Kidney (tissue), 13 donors: ENCODE measurements at regions not wholly inside any gene's neighbourhood (a gene's known extent, or its start where the extent isn't known, plus 50 kb on each side); places are given as distances from the start of the nearest gene placed in this dataset.
"Not testable (repeated sequence)": the region's sequence is repeated elsewhere in the genome, so short reads cannot be mapped to it uniquely, and the experiment has no call there.

Experiments
- DNase-seq, 5 donors: peaks; one replicate each; pipeline ENCODE4 v3.0.0-alpha.2; 2013 to 2020
- FAIRE-seq: peaks from 2 replicates; lab custom pipeline; 2012; peaks lifted over from hg19 to GRCh38; lab: Jason Lieb, UNC
- H3K27ac ChIP-seq, 2 donors: one replicate each; pipeline ENCODE4 v1.7.0; 2013; ENCODE audit warnings: low read depth in 2 of 2, low read length in 2 of 2, inconsistent platforms in 1 of 2
- H3K27me3 ChIP-seq: one replicate; pipeline ENCODE4 v1.7.1; 2013; ENCODE audit warnings: low read length, inconsistent platforms; ENCODE audit not compliant: control insufficient read depth, insufficient read depth
- H3K36me3 ChIP-seq, 3 donors: one replicate each; pipeline versions ENCODE4 v1.7.0 to v1.7.1; 2013; ENCODE audit warnings: low read length in 3 of 3, control low read depth in 1 of 3, inconsistent platforms in 1 of 3; ENCODE audit not compliant: insufficient read depth in 3 of 3, control insufficient read depth in 2 of 3
- H3K4me1 ChIP-seq, 3 donors: one replicate each; pipeline versions ENCODE4 v1.7.0 to v1.7.1; 2013; ENCODE audit warnings: low read length in 3 of 3, inconsistent platforms in 1 of 3, low read depth in 1 of 3; ENCODE audit not compliant: control insufficient read depth in 2 of 3, insufficient read depth in 2 of 3
- H3K4me3 ChIP-seq, 3 donors: one replicate each; pipeline versions ENCODE4 v1.7.0 to v1.8.1; 2013; ENCODE audit warnings: low read length in 3 of 3, control low read depth in 1 of 3, inconsistent platforms in 1 of 3
- H3K9ac ChIP-seq, 3 donors: one replicate each; pipeline versions ENCODE4 v1.7.0 to v1.7.1; 2013; ENCODE audit warnings: low read length in 3 of 3, control low read depth in 1 of 3, inconsistent platforms in 1 of 3
- H3K9me3 ChIP-seq, 3 donors: one replicate each; pipeline versions ENCODE4 v1.7.0 to v1.7.1; 2013; ENCODE audit warnings: low read length in 3 of 3, control low read depth in 1 of 3, inconsistent platforms in 1 of 3; ENCODE audit not compliant: control insufficient read depth in 2 of 3, insufficient read depth in 1 of 3
- CTCF ChIP-seq: IDR thresholded peaks from 3 replicates; pipeline ENCODE4 v1.5.1; 2012; ENCODE audit warnings: mild to moderate bottlenecking, moderate library complexity, borderline replicate concordance; ENCODE audit not compliant: insufficient read depth; ENCODE audit errors: extremely low read depth
- intact Hi-C: fragments of 100-400 bp; cut with DNase I; formaldehyde crosslinking; loops from one replicate; pipeline ENCODE4 v1.11.1; 2022
- donor health status: control.
- donor health status: control.
- donor health status: control.
- donor health status: control.
- donor health status: control.
- donor health status: DM: yes; HTN: yes; CAD: no.
- donor health status: Normal renal cell carcinoma (clear cell type).

DNA sequence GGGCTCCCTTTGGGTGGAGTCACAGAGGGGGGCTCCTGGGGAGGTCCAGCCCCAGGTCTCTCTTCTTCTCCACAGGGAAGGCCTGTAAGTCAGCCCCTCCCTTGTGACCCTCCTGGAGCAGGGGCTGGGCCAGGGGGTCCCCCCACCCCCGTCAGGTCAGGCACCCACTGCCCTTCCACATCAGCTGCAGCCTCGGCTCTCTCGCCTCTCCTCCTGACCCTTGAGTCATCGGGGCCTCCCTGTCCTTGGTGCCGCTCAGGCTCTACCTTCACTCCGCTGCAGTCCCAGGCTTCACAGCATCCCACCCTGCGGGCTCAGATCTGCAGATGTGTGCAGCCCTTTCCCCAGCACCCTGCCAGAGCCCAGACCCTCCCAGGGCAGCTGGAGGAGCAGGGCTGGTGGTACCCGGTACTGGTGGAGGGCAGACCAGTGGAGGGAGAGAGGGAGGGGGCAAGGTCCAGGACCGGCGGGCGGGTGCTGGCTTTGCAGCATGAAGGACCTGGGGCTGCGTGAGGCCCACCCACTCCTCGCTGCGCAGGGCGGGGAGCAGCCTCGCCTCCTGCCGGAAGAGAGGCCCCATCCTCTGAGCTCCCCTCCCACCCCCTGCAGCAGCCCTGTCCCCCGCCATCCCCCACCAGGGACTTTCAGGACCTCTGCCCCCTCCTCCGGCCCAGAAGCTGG, 117.1 kb downstream of the FAM53A start:
- Histone ChIP-seq H3K36me3 (no peaks in the 10 kb centered on the region), H3K27ac (no peak overlapping the region), H3K27me3 (no peaks in the 10 kb centered on the region), H3K9me3 (no peaks in the 10 kb centered on the region), H3K9ac (no peak overlapping the region), H3K4me3 (no peak overlapping the region), H3K4me1 (no peaks in the 10 kb centered on the region)
- TF ChIP-seq CTCF: no peak
- FAIRE-seq: no peak
- intact Hi-C loops: no loop called here
- DNase-seq: peak in 2 of 5 donors; percentile 52 to 72

DNA sequence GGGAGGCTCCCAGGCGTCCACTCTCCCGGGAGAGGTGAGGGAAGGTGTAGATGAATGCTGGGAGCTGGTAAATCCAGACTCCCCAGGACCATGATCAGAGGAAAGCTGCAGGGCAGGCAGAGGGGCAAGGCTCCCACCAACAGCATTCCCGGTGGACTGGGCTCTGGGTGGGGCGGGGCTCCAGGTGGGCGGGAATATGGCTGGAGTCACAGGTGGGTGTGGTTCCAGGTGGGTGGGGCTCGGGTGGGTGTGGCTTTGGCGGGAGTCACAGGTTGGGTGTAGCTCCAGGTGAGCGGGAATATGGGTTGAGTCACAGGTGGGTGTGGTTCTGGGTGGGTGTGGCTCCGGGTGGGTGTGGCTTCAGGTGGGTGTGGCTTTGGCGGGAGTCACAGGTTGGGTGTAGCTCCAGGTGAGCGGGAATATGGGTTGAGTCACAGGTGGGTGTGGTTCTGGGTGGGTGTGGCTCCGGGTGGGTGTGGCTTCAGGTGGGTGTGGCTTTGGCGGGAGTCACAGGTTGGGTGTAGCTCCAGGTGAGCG, 117.7 kb downstream of the FAM53A start:
- H3K4me1 ChIP-seq, intact Hi-C loops, H3K4me3 ChIP-seq, H3K9ac ChIP-seq, H3K27me3 ChIP-seq, FAIRE-seq, H3K27ac ChIP-seq, H3K36me3 ChIP-seq, H3K9me3 ChIP-seq: not testable (repeated sequence)
- peak in 2 of 5 donors; percentile 61 to 68 for DNase-seq

DNA sequence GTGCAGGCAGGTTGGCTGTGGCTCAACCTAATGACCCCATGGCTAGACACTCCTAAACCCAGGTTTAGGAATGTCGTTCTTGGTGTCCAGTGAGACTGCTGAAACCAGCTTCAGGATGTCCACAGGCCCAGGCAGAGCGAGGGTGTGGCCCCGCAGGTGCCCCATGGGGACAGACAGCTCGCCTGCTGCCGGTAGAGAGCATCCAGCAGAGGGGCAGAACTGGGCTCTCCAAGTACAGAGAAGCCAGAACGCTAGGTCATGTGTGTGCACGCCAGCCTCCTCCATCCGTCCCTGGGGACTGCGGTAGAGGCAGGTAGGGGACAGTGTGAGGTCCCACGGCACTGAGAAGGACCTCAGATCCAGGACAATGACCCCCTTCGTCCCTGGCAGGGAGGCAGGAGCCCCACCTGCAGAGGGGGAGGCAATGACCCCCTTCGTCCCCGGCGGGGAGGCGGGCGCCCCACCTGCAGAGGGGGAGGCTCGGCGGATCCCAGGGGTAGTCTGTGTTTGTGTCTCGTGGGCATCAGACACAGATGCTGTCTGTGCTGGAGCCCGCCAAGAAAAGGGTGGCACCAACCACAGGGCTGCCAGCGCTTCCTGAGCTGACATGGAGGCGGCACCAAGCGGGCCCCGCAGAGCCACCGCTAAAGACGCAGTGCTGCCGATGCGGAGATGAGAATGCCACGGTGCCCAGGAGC, 118.4 kb downstream of the FAM53A start:
- peak in 2 of 5 donors; percentile 37 to 54 for DNase-seq
- no peaks in the 10 kb centered on the region for H3K36me3 ChIP-seq
- no peak for FAIRE-seq
- no peaks in the 10 kb centered on the region for H3K4me1 ChIP-seq
- H3K27ac ChIP-seq: no peak overlapping the region
- intact Hi-C loops: no loop called here
- no peaks in the 10 kb centered on the region for H3K9me3 ChIP-seq
- H3K4me3 ChIP-seq: no peak overlapping the region
- no peaks in the 10 kb centered on the region for H3K27me3 ChIP-seq
- H3K9ac ChIP-seq: no peak overlapping the region
- no peak for TF ChIP-seq CTCF
